ENCODE measurements at regions not wholly inside any gene's neighbourhood (a gene's known extent, or its start where the extent isn't known, plus 50 kb on each side); places are given as distances from the start of the nearest gene placed in this dataset.
"Not testable (repeated sequence)": the region's sequence is repeated elsewhere in the genome, so short reads cannot be mapped to it uniquely, and the experiment has no call there.

- DNase-seq: no peak
Observed at GRCh38 chr20:30511322-30512030, 746.0 kb upstream of the DEFB115 start.

GRCh38 chr20:30513050-30513628, 744.3 kb upstream of the DEFB115 start:
- no peak for DNase-seq

GRCh38 chr20:30515915-30516314, 741.5 kb upstream of the DEFB115 start:
- not testable (repeated sequence) for DNase-seq

GRCh38 chr20:30518906-30519305, 738.6 kb upstream of the DEFB115 start:
- not testable (repeated sequence) for DNase-seq

GRCh38 chr20:30521686-30522415, 735.6 kb upstream of the DEFB115 start:
- DNase-seq: not testable (repeated sequence)

GRCh38 chr20:30524155-30524554, 733.3 kb upstream of the DEFB115 start:
- not testable (repeated sequence) for DNase-seq

GRCh38 chr20:30524761-30525160, 732.7 kb upstream of the DEFB115 start:
- not testable (repeated sequence) for DNase-seq

GRCh38 chr20:30533653-30534052, 723.8 kb upstream of the DEFB115 start:
- not testable (repeated sequence) for DNase-seq

- DNase-seq: not testable (repeated sequence)
Observed at GRCh38 chr20:30537459-30537858, 720.0 kb upstream of the DEFB115 start.

GRCh38 chr20:30540330-30541069, 717.0 kb upstream of the DEFB115 start:
- not testable (repeated sequence) for DNase-seq

- DNase-seq: not testable (repeated sequence)
Observed at GRCh38 chr20:30551236-30551635, 706.2 kb upstream of the DEFB115 start.

- DNase-seq: not testable (repeated sequence)
Observed at GRCh38 chr20:30556797-30557196, 700.7 kb upstream of the DEFB115 start.

GRCh38 chr20:30565086-30565485, 692.4 kb upstream of the DEFB115 start:
- not testable (repeated sequence) for DNase-seq

GRCh38 chr20:30569867-30570266, 687.6 kb upstream of the DEFB115 start:
- not testable (repeated sequence) for DNase-seq

- DNase-seq: not testable (repeated sequence)
Observed at GRCh38 chr20:30570622-30571021, 686.8 kb upstream of the DEFB115 start.

- not testable (repeated sequence) for DNase-seq
Observed at GRCh38 chr20:30574337-30574736, 683.1 kb upstream of the DEFB115 start.

GRCh38 chr20:30579069-30579468, 678.4 kb upstream of the DEFB115 start:
- not testable (repeated sequence) for DNase-seq

- DNase-seq: peak; percentile 6
Observed at GRCh38 chr20:30579824-30580438, 677.5 kb upstream of the DEFB115 start.

GRCh38 chr20:30581839-30582238, 675.6 kb upstream of the DEFB115 start:
- DNase-seq: not testable (repeated sequence)

GRCh38 chr20:30584403-30584802, 673.1 kb upstream of the DEFB115 start:
- DNase-seq: not testable (repeated sequence)

- DNase-seq: not testable (repeated sequence)
Observed at GRCh38 chr20:30585244-30585796, 672.1 kb upstream of the DEFB115 start.

GRCh38 chr20:30586178-30586577, 671.3 kb upstream of the DEFB115 start:
- not testable (repeated sequence) for DNase-seq
